ENCODE measurements at regions not wholly inside any gene's neighbourhood (a gene's known extent, or its start where the extent isn't known, plus 50 kb on each side); places are given as distances from the start of the nearest gene placed in this dataset.

GRCh38 chr22:44369916-44370801, 57.4 kb upstream of the SHISAL1 start:
- no peak overlapping the region for H3K4me3 Mint-ChIP-seq
- H3K36me3 Mint-ChIP-seq (ENCODE audit: insufficient read depth): no peaks in the 10 kb centered on the region
- H3K27ac Mint-ChIP-seq: no peak overlapping the region
- H3K4me1 Mint-ChIP-seq (ENCODE audit: low read depth in 2 of 2): no peaks in the 10 kb centered on the region
- peaks cover 3 to 4% of the 10 kb centered on the region in 2 donors for H3K9me3 Mint-ChIP-seq
- peaks cover 10 to 27% of the 10 kb centered on the region in 2 donors for H3K27me3 Mint-ChIP-seq
- ATAC-seq (replicated peaks): no peak
- no peak for DNase-seq

DNA sequence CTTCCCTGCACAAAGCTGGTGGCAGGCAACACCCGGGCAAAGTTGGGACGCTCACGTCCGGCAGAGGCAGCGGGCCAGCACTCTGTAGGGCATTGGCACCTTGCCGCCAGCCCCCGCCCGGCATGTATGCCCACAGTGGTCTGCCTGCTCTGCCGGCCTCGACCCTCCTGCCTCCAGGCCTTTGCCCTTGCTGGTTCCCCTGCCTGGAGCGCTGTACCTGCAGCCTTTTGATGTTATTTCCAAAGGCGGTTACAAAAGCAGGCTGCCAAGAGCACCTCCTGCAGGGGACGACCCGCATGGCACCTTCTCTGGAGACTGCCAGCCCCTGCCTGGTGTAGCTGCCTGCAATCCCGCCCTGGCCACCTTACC, 56.5 kb upstream of the SHISAL1 start:
- ATAC-seq (replicated peaks): no peak
- Mint-ChIP-seq H3K9me3 (peaks cover 0 to under 1% of the 10 kb centered on the region in 2 donors), H3K27me3 (peaks cover 4 to 22% of the 10 kb centered on the region in 2 donors), H3K27ac (no peak overlapping the region), H3K4me1 (ENCODE audit: low read depth in 2 of 2) (no peaks in the 10 kb centered on the region), H3K36me3 (ENCODE audit: insufficient read depth) (no peaks in the 10 kb centered on the region), H3K4me3 (no peak overlapping the region)
- DNase-seq: no peak

- H3K9me3 Mint-ChIP-seq: no peaks in the 10 kb centered on the region
- peaks cover 0 to 16% of the 10 kb centered on the region in 2 donors for H3K27me3 Mint-ChIP-seq
- H3K27ac Mint-ChIP-seq: no peak overlapping the region
- H3K4me1 Mint-ChIP-seq (ENCODE audit: low read depth in 2 of 2): no peaks in the 10 kb centered on the region
- no peaks in the 10 kb centered on the region for H3K36me3 Mint-ChIP-seq (ENCODE audit: insufficient read depth)
- DNase-seq (no peak), ATAC-seq (replicated peaks) (no peak)
- H3K4me3 Mint-ChIP-seq: no peak overlapping the region
These were observed 56.0 kb upstream of the SHISAL1 start for GRCh38 chr22:44368611-44369292.

- H3K4me3 Mint-ChIP-seq: no peak overlapping the region
- H3K4me1 Mint-ChIP-seq (ENCODE audit: low read depth in 2 of 2): no peaks in the 10 kb centered on the region
- ATAC-seq (replicated peaks) (no peak), DNase-seq (no peak)
- H3K27me3 Mint-ChIP-seq: peaks cover 0 to 11% of the 10 kb centered on the region in 2 donors
- H3K36me3 Mint-ChIP-seq (ENCODE audit: insufficient read depth): no peaks in the 10 kb centered on the region
- no peaks in the 10 kb centered on the region for H3K9me3 Mint-ChIP-seq
- H3K27ac Mint-ChIP-seq: peak overlapping the region in 1 of 2 donors; percentile 34
These were observed 53.9 kb upstream of the SHISAL1 start for GRCh38 chr22:44366372-44367300.

GRCh38 chr22:44365832-44366231, 53.1 kb upstream of the SHISAL1 start:
- Mint-ChIP-seq H3K9me3 (no peaks in the 10 kb centered on the region), H3K27me3 (peaks cover 0 to 11% of the 10 kb centered on the region in 2 donors), H3K36me3 (ENCODE audit: insufficient read depth) (no peaks in the 10 kb centered on the region)

DNA sequence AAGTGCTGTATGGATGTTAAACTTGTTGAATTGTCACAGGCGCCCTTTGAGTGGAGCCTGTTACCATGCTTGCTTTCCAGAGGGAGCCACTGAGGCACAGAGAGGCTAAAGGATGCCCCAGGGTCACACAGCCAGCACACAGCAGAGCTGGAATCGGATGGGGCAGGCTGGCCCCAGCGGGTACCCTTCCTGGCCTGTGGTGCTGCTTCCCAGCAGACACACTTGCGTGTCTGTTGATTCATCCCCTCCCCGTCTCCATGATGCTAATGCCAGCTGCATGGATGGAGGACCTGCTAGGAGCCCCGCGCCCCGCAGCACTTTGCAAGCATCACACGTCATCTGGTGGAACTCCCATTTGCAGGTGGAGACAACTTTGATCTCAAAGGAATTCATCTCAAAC, 52.4 kb upstream of the SHISAL1 start:
- H3K27ac Mint-ChIP-seq: no peak overlapping the region
- ATAC-seq (replicated peaks): no peak
- no peak for DNase-seq
- no peak overlapping the region for H3K4me3 Mint-ChIP-seq
- no peaks in the 10 kb centered on the region for H3K9me3 Mint-ChIP-seq
- no peaks in the 10 kb centered on the region for H3K4me1 Mint-ChIP-seq (ENCODE audit: low read depth in 2 of 2)
- peaks cover 0 to 14% of the 10 kb centered on the region in 2 donors for H3K27me3 Mint-ChIP-seq
- H3K36me3 Mint-ChIP-seq (ENCODE audit: insufficient read depth): no peaks in the 10 kb centered on the region

More at GRCh38 chr22:44365832-44366231, 53.1 kb upstream of the SHISAL1 start:
- ATAC-seq (replicated peaks): no peak
- DNase-seq: no peak
- no peak overlapping the region for H3K4me3 Mint-ChIP-seq
- H3K4me1 Mint-ChIP-seq (ENCODE audit: low read depth in 2 of 2): no peaks in the 10 kb centered on the region
- H3K27ac Mint-ChIP-seq: no peak overlapping the region

- no peaks in the 10 kb centered on the region for H3K36me3 Mint-ChIP-seq (ENCODE audit: insufficient read depth)
- ATAC-seq (replicated peaks): no peak
- no peak overlapping the region for H3K27ac Mint-ChIP-seq
- H3K4me1 Mint-ChIP-seq (ENCODE audit: low read depth in 2 of 2): no peaks in the 10 kb centered on the region
- peaks cover 0 to 14% of the 10 kb centered on the region in 2 donors for H3K27me3 Mint-ChIP-seq
- H3K4me3 Mint-ChIP-seq: no peak overlapping the region
- no peak for DNase-seq
- no peaks in the 10 kb centered on the region for H3K9me3 Mint-ChIP-seq
These were observed 52.0 kb upstream of the SHISAL1 start for GRCh38 chr22:44364751-44365130.

DNA sequence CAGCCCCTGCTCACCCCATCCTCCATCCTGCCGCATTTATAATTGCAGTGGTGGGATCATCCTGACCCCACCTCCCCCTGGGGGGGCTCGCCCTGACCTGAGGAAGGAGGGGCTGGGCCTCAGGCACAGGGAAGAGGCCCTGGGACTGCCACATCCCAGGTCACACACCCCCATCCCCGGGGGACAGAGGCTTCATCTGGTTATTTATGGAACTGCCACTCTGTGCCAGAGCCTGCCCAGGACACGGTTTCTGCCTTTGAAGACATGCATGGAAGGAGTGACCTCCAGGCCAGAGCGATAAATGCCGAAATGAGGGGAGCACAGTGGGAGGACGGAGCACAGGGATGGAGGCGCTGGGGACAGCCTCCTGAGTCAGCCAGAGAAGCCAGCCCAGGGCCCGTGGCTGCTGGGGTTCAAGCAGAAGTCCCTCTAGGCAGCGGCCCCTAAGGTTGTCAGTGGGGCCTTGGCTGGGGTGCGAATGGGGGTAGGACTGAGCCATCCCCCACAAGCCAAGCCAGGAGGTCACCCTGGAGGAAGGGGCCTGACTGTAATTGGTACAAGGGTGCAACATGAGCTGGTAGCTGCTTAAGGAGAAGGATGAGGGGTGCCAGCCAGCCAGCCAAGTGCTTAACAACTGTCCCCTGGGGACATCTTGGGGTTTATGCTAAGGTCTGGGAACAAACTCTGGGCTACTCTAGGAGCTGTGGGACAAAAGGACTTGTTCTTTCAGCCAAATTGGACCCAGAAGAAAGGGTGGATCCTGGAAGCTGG, 51.4 kb upstream of the SHISAL1 start:
- Mint-ChIP-seq H3K4me1 (ENCODE audit: low read depth in 2 of 2) (no peaks in the 10 kb centered on the region), H3K27ac (no peak overlapping the region), H3K27me3 (peaks cover 0 to 17% of the 10 kb centered on the region in 2 donors), H3K4me3 (no peak overlapping the region), H3K9me3 (no peaks in the 10 kb centered on the region), H3K36me3 (ENCODE audit: insufficient read depth) (no peaks in the 10 kb centered on the region)
- no peak for DNase-seq
- no peak for ATAC-seq (replicated peaks)

GRCh38 chr22:44363013-44363979, 50.5 kb upstream of the SHISAL1 start:
- Mint-ChIP-seq H3K36me3 (ENCODE audit: insufficient read depth) (no peaks in the 10 kb centered on the region), H3K27ac (no peak overlapping the region), H3K9me3 (no peaks in the 10 kb centered on the region), H3K4me3 (no peak overlapping the region), H3K4me1 (ENCODE audit: low read depth in 2 of 2) (no peaks in the 10 kb centered on the region), H3K27me3 (peaks cover 7 to 26% of the 10 kb centered on the region in 2 donors)
- DNase-seq (no peak), ATAC-seq (replicated peaks) (no peak)

DNA sequence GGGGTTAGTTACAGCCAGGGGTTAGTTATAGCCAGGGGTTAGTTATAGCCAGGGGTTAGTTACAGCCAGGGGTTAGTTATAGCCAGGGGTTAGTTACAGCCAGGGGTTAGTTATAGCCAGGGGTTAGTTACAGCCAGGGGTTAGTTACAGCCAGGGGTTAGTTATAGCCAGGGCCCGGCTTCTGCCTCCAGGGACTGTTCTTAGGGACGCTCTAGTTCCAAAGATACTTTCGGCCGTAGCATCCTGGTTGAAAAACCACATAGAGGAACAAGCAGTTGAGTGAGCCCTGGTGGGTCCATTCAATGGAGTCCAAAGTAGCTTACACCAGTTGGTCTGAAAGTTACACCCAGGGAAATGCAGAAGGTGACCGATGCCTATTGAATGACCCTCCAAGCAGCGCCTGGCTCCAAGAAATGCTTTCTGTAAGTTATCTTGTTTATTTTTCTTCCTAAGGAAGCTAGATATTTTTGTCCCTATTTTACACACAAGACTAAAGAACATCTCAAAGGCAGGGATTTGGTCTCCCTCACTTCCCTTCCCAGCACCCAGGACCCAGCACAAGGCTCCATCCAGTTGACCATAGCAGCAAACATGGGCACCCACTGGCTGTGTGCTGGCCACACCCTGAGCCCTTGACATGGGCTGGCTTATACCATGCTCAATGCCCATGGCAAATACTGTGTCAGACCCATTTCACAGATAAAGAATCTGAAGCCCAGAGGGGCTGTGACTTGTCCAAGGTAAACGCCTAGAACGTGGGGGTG, 49.7 kb upstream of the SHISAL1 start:
- no peaks in the 10 kb centered on the region for H3K9me3 Mint-ChIP-seq

More for the DNA sequence above, 49.7 kb upstream of the SHISAL1 start:
- H3K36me3 Mint-ChIP-seq (ENCODE audit: insufficient read depth): no peaks in the 10 kb centered on the region
- DNase-seq (no peak), ATAC-seq (replicated peaks) (no peak)
- H3K27ac Mint-ChIP-seq: peak overlapping the region in 1 of 2 donors; percentile 15
- H3K27me3 Mint-ChIP-seq: peaks cover 16 to 34% of the 10 kb centered on the region in 2 donors
- H3K4me3 Mint-ChIP-seq: no peak overlapping the region
- no peaks in the 10 kb centered on the region for H3K4me1 Mint-ChIP-seq (ENCODE audit: low read depth in 2 of 2)
